ENCODE measurements at regions not wholly inside any gene's neighbourhood (a gene's known extent, or its start where the extent isn't known, plus 50 kb on each side); places are given as distances from the start of the nearest gene placed in this dataset.

GRCh38 chr19:30722186-30722585 is 350.0 kb downstream of the ZNF536 start:
- Histone ChIP-seq H3K36me3 (ENCODE audit: control insufficient read depth, insufficient read depth, low read length) (no peaks in the 10 kb centered on the region), H3K27me3 (ENCODE audit: control insufficient read depth, insufficient read depth, low read length) (no peaks in the 10 kb centered on the region), H3K4me3 (ENCODE audit: low read depth, low read length) (no peak overlapping the region)
- no peak for DNase-seq (ENCODE audit: low read depth)
- ChIA-PET CTCF (no interaction called here), POLR2A (no interaction called here)
- no peak for TF ChIP-seq CTCF (IDR thresholded peaks at IDR 0.05; ENCODE audit: insufficient read depth, low read depth, low read length)

GRCh38 chr19:30719999-30720345 is 347.8 kb downstream of the ZNF536 start:
- ChIA-PET POLR2A (no interaction called here), CTCF (interaction anchor here (1.5 kb wide), 1 partner anchor 10 kb away, joined by 3 read pairs; no protein-coding TSS in a partner anchor)
- Histone ChIP-seq H3K4me3 (ENCODE audit: low read depth, low read length) (peak overlapping the region; percentile 36), H3K36me3 (ENCODE audit: control insufficient read depth, insufficient read depth, low read length) (no peaks in the 10 kb centered on the region), H3K27me3 (ENCODE audit: control insufficient read depth, insufficient read depth, low read length) (no peaks in the 10 kb centered on the region)
- DNase-seq (ENCODE audit: low read depth): no peak
- TF ChIP-seq CTCF (IDR thresholded peaks at IDR 0.05; ENCODE audit: insufficient read depth, low read depth, low read length): no peak

- DNase-seq (ENCODE audit: low read depth): no peak
- Histone ChIP-seq H3K4me3 (ENCODE audit: low read depth, low read length) (peak overlapping the region; percentile 36), H3K27me3 (ENCODE audit: control insufficient read depth, insufficient read depth, low read length) (no peaks in the 10 kb centered on the region), H3K36me3 (ENCODE audit: control insufficient read depth, insufficient read depth, low read length) (no peaks in the 10 kb centered on the region)
- ChIA-PET CTCF (interaction anchor here (0.5 to 1.5 kb wide), 3 partner anchors 9 to 53 kb away, joined by 3 to 6 read pairs (median 3); no protein-coding TSS in a partner anchor), POLR2A (no interaction called here)
- no peak for TF ChIP-seq CTCF (IDR thresholded peaks at IDR 0.05; ENCODE audit: insufficient read depth, low read depth, low read length)
These were observed 347.2 kb downstream of the ZNF536 start for GRCh38 chr19:30719189-30719998.

- Histone ChIP-seq H3K36me3 (ENCODE audit: control insufficient read depth, insufficient read depth, low read length) (no peaks in the 10 kb centered on the region), H3K4me3 (ENCODE audit: low read depth, low read length) (no peak overlapping the region), H3K27me3 (ENCODE audit: control insufficient read depth, insufficient read depth, low read length) (no peaks in the 10 kb centered on the region)
- ChIA-PET CTCF (interaction anchor here (0.9 to 1.2 kb wide), 2 partner anchors 36 to 52 kb away, joined by 3 to 6 read pairs; no protein-coding TSS in a partner anchor), POLR2A (no interaction called here)
- no peak for TF ChIP-seq CTCF (IDR thresholded peaks at IDR 0.05; ENCODE audit: insufficient read depth, low read depth, low read length)
- DNase-seq (ENCODE audit: low read depth): no peak
These were observed 346.5 kb downstream of the ZNF536 start for GRCh38 chr19:30718707-30719106.

- Histone ChIP-seq H3K36me3 (ENCODE audit: control insufficient read depth, insufficient read depth, low read length) (no peaks in the 10 kb centered on the region), H3K4me3 (ENCODE audit: low read depth, low read length) (no peak overlapping the region), H3K27me3 (ENCODE audit: control insufficient read depth, insufficient read depth, low read length) (no peaks in the 10 kb centered on the region)
- no peak for TF ChIP-seq CTCF (IDR thresholded peaks at IDR 0.05; ENCODE audit: insufficient read depth, low read depth, low read length)
- DNase-seq (ENCODE audit: low read depth): no peak
- POLR2A ChIA-PET: no interaction called here
- CTCF ChIA-PET: interaction anchor here (0.5 to 1.2 kb wide), 2 partner anchors 35 to 54 kb away, joined by 3 read pairs; no protein-coding TSS in a partner anchor
These were observed 345.8 kb downstream of the ZNF536 start for GRCh38 chr19:30718014-30718413.
